Cardiac fibroblast (primary cell): ENCODE measurements at regions not wholly inside any gene's neighbourhood (a gene's known extent, or its start where the extent isn't known, plus 50 kb on each side); places are given as distances from the start of the nearest gene placed in this dataset.

ENCODE experiments used
- DNase-seq, 2 donors: peaks; one replicate each; pipeline versions ENCODE4 v3.0.0 to v3.0.0-alpha.2; 2010; ENCODE audit warnings: low read depth in 2 of 2
- H3K4me3 ChIP-seq, 2 donors: replicated peaks in 1 of 2; 1 replicate in 1 of 2; 2 replicates in 1 of 2; pipeline ENCODE4 v1.5.1; 2011; ENCODE audit warnings: low read depth in 2 of 2, low read length in 2 of 2, mild to moderate bottlenecking in 2 of 2, moderate library complexity in 1 of 2
- CTCF ChIP-seq: IDR thresholded peaks from one replicate; pipeline ENCODE4 v1.5.1; 2011; ENCODE audit warnings: low read depth, mild to moderate bottlenecking, low read length, inconsistent platforms

- no peak for TF ChIP-seq CTCF
- H3K4me3 ChIP-seq: no peak overlapping the region
- DNase-seq: no peak
These were observed 329.7 kb upstream of the NECTIN3 start for GRCh38 chr3:110741891-110742290.

DNA sequence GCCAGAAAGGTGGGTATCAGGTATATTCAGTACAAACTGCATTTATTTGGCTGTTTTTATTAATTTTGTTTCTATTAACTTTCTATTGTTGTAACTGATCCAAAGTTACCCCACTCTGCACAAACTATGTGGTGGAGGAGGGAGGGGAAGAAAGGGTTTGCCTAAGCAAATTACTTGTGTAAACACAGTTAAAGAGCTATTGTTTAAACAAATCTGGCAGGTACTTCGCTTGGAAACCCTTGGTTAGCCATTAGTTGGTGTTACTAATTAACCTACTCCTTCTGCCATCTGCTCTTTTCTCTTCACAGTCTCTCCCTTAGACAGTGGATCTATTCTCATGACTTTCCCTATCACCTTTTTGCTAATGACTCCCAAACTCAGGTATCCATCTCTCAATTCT, 328.4 kb upstream of the NECTIN3 start:
- TF ChIP-seq CTCF: no peak
- DNase-seq: no peak
- H3K4me3 ChIP-seq: no peak overlapping the region

GRCh38 chr3:110743984-110744383, 327.6 kb upstream of the NECTIN3 start:
- no peak overlapping the region for H3K4me3 ChIP-seq
- no peak for TF ChIP-seq CTCF
- no peak for DNase-seq

GRCh38 chr3:110744723-110745122, 326.9 kb upstream of the NECTIN3 start:
- no peak for DNase-seq
- TF ChIP-seq CTCF: no peak

DNA sequence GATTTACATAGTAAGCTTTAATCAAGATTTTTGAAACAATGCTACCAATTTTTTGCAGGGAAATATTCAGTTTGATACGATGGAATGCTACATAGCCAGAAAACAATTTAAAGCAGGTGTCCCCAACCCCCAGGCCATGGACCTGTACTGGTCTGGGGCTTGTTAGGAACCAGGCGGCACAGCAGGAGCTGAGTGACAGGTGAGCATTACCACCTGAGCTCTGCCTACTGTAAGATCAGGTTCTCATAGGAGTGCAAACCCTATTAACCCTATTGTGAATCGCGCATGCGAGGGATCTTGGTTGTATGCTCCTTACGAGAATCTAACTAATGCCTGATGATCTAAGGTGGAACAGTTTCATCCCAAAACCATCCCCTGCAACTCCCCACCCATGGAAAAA, 322.6 kb upstream of the NECTIN3 start:
- H3K4me3 ChIP-seq: no peak overlapping the region
- no peak for TF ChIP-seq CTCF
- no peak for DNase-seq

More at GRCh38 chr3:110744723-110745122, 326.9 kb upstream of the NECTIN3 start:
- no peak overlapping the region for H3K4me3 ChIP-seq

DNA sequence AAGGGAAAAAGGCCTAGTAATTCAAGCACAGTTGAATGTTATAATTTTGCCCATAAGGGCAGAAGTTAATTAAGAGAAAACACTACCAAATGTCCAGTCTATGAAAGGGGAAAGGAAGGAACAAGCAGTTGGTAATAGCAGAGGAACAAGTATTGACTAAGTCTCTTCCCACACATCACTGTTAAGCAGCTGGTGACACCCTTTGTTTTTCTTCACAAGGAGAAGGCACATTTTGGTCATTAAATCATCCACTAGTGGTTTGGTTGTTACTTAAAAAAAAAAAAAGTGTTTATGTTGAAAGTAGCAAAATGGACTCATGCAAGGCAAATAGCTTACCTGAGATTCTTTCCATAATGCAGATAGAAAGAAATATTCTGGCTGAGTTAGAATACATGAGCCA, 321.4 kb upstream of the NECTIN3 start:
- no peak overlapping the region for H3K4me3 ChIP-seq
- peak in 1 of 2 donors; percentile 4 for DNase-seq
- TF ChIP-seq CTCF: no peak

DNA sequence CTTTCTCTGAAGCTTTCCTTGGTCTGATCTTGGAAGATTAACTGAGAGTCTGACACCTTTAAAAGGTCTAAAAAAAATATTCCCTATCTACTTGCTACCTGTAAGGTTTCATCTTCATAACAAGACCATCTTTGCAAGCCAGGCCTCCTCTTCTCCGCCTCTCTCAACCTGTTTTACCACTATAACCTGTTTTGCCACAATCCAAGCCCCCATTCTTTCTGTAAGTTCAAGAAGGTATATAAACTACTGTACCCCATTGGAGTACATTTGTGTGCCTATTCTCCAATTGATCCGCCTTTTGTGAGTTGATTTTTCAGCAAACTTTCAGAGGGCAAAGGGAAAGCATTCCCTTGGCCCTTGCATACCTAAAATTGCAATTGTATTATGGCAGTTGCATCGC, 319.3 kb upstream of the NECTIN3 start:
- no peak for TF ChIP-seq CTCF
- no peak for DNase-seq
- no peak overlapping the region for H3K4me3 ChIP-seq
